GM23338 (cell line): ENCODE measurements at regions not wholly inside any gene's neighbourhood (a gene's known extent, or its start where the extent isn't known, plus 50 kb on each side); places are given as distances from the start of the nearest gene placed in this dataset.

ENCODE experiments used
- ATAC-seq: fragments of 200-7000 bp; cut with Tn5 transposase; 3 replicates; pipeline ENCODE4 v1.9.1; 2020
- DNase-seq: peaks from one replicate; pipeline ENCODE4 v3.0.0-alpha.2; 2015; ENCODE audit warnings: low spot score
- H2AFZ ChIP-seq: fragments of 200-600 bp; sonication (generic); 2 replicates; pipeline ENCODE4 v1.8.0; 2016; ENCODE audit warnings: antibody characterized with exemption, mild to moderate bottlenecking, moderate library complexity
- H3F3A ChIP-seq: fragments of 200-600 bp; sonication (generic); replicated peaks from 2 replicates; pipeline ENCODE4 v1.8.0; 2017; ENCODE audit warnings: antibody characterized with exemption, mixed run types, low read depth
- H3K27ac ChIP-seq: fragments of 200-600 bp; sonication (generic); 2 replicates; pipeline ENCODE4 v1.6.1; 2016; ENCODE audit warnings: low read depth
- H3K27me3 ChIP-seq: fragments of 200-600 bp; sonication (generic); 2 replicates; pipeline ENCODE4 v1.8.0; 2016; ENCODE audit warnings: mild to moderate bottlenecking, mixed run types, moderate library complexity; ENCODE audit not compliant: insufficient read depth
- H3K36me3 ChIP-seq: fragments of 200-600 bp; sonication (generic); 2 replicates; pipeline ENCODE4 v1.8.0; 2016; ENCODE audit warnings: mild to moderate bottlenecking; ENCODE audit not compliant: insufficient read depth
- H3K4me1 ChIP-seq: fragments of 200-600 bp; sonication (generic); 2 replicates; pipeline ENCODE4 v1.8.0; 2016; ENCODE audit warnings: mild to moderate bottlenecking, moderate library complexity; ENCODE audit not compliant: insufficient read depth
- H3K4me2 ChIP-seq: fragments of 200-600 bp; sonication (generic); 2 replicates; pipeline ENCODE4 v1.7.1; 2017; ENCODE audit warnings: mixed run types
- H3K4me3 ChIP-seq: fragments of 200-600 bp; sonication (generic); 2 replicates; pipeline ENCODE4 v1.6.1; 2016; ENCODE audit warnings: mixed run types
- H3K79me2 ChIP-seq: fragments of 200-600 bp; sonication (generic); replicated peaks from 2 replicates; pipeline ENCODE4 v1.8.0; 2017; ENCODE audit warnings: mild to moderate bottlenecking; ENCODE audit not compliant: insufficient read depth
- H3K9me2 ChIP-seq: fragments of 200-600 bp; sonication (generic); 2 replicates; pipeline ENCODE4 v1.8.0; 2017; ENCODE audit not compliant: insufficient read depth
- H4K20me1 ChIP-seq: fragments of 200-600 bp; sonication (generic); replicated peaks from 2 replicates; pipeline ENCODE4 v1.8.0; 2017; ENCODE audit warnings: mild to moderate bottlenecking; ENCODE audit not compliant: insufficient read depth
- H3K27ac Mint-ChIP-seq: 2 replicates; pipeline ENCODE4 v1.8.0; 2020; ENCODE audit warnings: inconsistent platforms, mild to moderate bottlenecking, moderate library complexity, mixed read lengths
- H3K27me3 Mint-ChIP-seq: 3 replicates; pipeline ENCODE4 v1.8.0; 2022; ENCODE audit warnings: low read depth, mild to moderate bottlenecking, moderate library complexity, mixed read lengths, inconsistent platforms; ENCODE audit not compliant: insufficient read depth, poor library complexity
- H3K36me3 Mint-ChIP-seq: 3 replicates; pipeline ENCODE4 v1.8.0; 2021; ENCODE audit warnings: low read depth, mild to moderate bottlenecking, inconsistent platforms, moderate library complexity, mixed read lengths
- H3K4me1 Mint-ChIP-seq: 3 replicates; pipeline ENCODE4 v1.8.0; 2020; ENCODE audit warnings: mild to moderate bottlenecking, inconsistent platforms, mixed read lengths
- H3K4me3 Mint-ChIP-seq: 3 replicates; pipeline ENCODE4 v1.8.0; 2021; ENCODE audit warnings: moderate library complexity, mild to moderate bottlenecking, inconsistent platforms, mixed read lengths
- H3K9me3 Mint-ChIP-seq: 3 replicates; pipeline ENCODE4 v1.8.0; 2020; ENCODE audit warnings: moderate library complexity, mild to moderate bottlenecking, inconsistent platforms, mixed read lengths
- EZH2phosphoT487 ChIP-seq: fragments of 200-600 bp; sonication (generic); IDR thresholded peaks from one replicate; pipeline ENCODE4 v1.8.1; 2018; ENCODE audit warnings: antibody characterized with exemption; ENCODE audit not compliant: unreplicated experiment
- JUNB ChIP-seq: IDR thresholded peaks from one replicate; pipeline ENCODE4 v1.6.1; 2016; ENCODE audit warnings: antibody characterized with exemption; ENCODE audit not compliant: unreplicated experiment
- ZNF114 ChIP-seq: fragments of 250-450 bp; sonication (Bioruptor Pico); IDR thresholded peaks from 2 replicates; pipeline ENCODE4 v1.5.0; 2020; ENCODE audit warnings: mild to moderate bottlenecking, moderate library complexity
- ZNF331 ChIP-seq: fragments of 250-450 bp; sonication (Bioruptor Pico); IDR thresholded peaks from 2 replicates; pipeline ENCODE4 v1.5.0; 2020; ENCODE audit warnings: low read depth, mild to moderate bottlenecking, moderate library complexity
- TF ChIP-seq, protein P1 (sequence below): fragments of 250-450 bp; sonication (Bioruptor Pico); IDR thresholded peaks from 2 replicates; pipeline ENCODE4 v1.5.0; 2020; ENCODE audit warnings: mild to moderate bottlenecking, moderate library complexity
- TF ChIP-seq, protein P2 (sequence below): IDR thresholded peaks from one replicate; pipeline ENCODE4 v1.6.1; 2018; ENCODE audit warnings: antibody characterized with exemption; ENCODE audit not compliant: unreplicated experiment

DNA sequence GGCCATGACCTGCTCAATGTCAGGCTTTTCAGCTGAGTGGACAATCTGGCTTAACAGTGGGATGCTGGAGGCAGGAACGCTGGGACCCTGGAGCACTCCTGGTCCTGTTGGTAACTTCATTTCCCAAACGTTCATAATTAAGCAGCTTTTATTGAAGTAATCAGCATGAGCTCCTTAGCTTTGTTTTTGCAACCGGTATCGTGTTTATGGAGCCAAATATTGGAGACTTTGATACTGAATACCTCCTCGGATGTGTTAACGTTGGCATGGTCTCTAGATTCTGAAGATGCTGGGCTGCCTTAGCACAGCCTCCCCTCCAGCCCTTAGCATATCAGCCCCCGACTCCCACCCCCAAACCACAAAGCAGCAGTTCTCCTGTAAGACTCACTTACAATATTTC lies 60.7 kb downstream of the OSR1 start:
- peaks cover 3% of the 10 kb centered on the region; the same call in 1 of the 2 replicates for H3K9me2 ChIP-seq
- TF ChIP-seq ZNF114 (CRISPR knock-in tag) (no peak), ZNF331 (CRISPR knock-in tag) (no peak), EZH2phosphoT487 (no peak), JUNB (no peak)
- TF ChIP-seq, protein P1, sequence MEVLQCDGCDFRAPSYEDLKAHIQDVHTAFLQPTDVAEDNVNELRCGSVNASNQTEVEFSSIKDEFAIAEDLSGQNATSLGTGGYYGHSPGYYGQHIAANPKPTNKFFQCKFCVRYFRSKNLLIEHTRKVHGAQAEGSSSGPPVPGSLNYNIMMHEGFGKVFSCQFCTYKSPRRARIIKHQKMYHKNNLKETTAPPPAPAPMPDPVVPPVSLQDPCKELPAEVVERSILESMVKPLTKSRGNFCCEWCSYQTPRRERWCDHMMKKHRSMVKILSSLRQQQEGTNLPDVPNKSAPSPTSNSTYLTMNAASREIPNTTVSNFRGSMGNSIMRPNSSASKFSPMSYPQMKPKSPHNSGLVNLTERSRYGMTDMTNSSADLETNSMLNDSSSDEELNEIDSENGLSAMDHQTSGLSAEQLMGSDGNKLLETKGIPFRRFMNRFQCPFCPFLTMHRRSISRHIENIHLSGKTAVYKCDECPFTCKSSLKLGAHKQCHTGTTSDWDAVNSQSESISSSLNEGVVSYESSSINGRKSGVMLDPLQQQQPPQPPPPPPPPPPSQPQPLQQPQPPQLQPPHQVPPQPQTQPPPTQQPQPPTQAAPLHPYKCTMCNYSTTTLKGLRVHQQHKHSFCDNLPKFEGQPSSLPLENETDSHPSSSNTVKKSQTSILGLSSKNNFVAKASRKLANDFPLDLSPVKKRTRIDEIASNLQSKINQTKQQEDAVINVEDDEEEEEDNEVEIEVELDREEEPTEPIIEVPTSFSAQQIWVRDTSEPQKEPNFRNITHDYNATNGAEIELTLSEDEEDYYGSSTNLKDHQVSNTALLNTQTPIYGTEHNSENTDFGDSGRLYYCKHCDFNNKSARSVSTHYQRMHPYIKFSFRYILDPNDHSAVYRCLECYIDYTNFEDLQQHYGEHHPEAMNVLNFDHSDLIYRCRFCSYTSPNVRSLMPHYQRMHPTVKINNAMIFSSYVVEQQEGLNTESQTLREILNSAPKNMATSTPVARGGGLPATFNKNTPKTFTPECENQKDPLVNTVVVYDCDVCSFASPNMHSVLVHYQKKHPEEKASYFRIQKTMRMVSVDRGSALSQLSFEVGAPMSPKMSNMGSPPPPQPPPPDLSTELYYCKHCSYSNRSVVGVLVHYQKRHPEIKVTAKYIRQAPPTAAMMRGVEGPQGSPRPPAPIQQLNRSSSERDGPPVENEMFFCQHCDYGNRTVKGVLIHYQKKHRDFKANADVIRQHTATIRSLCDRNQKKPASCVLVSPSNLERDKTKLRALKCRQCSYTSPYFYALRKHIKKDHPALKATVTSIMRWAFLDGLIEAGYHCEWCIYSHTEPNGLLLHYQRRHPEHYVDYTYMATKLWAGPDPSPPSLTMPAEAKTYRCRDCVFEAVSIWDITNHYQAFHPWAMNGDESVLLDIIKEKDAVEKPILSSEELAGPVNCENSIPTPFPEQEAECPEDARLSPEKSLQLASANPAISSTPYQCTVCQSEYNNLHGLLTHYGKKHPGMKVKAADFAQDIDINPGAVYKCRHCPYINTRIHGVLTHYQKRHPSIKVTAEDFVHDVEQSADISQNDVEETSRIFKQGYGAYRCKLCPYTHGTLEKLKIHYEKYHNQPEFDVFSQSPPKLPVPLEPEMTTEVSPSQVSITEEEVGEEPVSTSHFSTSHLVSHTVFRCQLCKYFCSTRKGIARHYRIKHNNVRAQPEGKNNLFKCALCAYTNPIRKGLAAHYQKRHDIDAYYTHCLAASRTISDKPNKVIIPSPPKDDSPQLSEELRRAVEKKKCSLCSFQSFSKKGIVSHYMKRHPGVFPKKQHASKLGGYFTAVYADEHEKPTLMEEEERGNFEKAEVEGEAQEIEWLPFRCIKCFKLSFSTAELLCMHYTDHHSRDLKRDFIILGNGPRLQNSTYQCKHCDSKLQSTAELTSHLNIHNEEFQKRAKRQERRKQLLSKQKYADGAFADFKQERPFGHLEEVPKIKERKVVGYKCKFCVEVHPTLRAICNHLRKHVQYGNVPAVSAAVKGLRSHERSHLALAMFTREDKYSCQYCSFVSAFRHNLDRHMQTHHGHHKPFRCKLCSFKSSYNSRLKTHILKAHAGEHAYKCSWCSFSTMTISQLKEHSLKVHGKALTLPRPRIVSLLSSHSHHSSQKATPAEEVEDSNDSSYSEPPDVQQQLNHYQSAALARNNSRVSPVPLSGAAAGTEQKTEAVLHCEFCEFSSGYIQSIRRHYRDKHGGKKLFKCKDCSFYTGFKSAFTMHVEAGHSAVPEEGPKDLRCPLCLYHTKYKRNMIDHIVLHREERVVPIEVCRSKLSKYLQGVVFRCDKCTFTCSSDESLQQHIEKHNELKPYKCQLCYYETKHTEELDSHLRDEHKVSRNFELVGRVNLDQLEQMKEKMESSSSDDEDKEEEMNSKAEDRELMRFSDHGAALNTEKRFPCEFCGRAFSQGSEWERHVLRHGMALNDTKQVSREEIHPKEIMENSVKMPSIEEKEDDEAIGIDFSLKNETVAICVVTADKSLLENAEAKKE: no peak
- TF ChIP-seq, protein P2, sequence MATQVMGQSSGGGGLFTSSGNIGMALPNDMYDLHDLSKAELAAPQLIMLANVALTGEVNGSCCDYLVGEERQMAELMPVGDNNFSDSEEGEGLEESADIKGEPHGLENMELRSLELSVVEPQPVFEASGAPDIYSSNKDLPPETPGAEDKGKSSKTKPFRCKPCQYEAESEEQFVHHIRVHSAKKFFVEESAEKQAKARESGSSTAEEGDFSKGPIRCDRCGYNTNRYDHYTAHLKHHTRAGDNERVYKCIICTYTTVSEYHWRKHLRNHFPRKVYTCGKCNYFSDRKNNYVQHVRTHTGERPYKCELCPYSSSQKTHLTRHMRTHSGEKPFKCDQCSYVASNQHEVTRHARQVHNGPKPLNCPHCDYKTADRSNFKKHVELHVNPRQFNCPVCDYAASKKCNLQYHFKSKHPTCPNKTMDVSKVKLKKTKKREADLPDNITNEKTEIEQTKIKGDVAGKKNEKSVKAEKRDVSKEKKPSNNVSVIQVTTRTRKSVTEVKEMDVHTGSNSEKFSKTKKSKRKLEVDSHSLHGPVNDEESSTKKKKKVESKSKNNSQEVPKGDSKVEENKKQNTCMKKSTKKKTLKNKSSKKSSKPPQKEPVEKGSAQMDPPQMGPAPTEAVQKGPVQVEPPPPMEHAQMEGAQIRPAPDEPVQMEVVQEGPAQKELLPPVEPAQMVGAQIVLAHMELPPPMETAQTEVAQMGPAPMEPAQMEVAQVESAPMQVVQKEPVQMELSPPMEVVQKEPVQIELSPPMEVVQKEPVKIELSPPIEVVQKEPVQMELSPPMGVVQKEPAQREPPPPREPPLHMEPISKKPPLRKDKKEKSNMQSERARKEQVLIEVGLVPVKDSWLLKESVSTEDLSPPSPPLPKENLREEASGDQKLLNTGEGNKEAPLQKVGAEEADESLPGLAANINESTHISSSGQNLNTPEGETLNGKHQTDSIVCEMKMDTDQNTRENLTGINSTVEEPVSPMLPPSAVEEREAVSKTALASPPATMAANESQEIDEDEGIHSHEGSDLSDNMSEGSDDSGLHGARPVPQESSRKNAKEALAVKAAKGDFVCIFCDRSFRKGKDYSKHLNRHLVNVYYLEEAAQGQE: no peak
- no peaks in the 10 kb centered on the region for H3K27me3 Mint-ChIP-seq
- no peak overlapping the region for H3K4me3 Mint-ChIP-seq
- no peak overlapping the region for H2AFZ ChIP-seq
- no peaks in the 10 kb centered on the region for H3K4me1 ChIP-seq
- no peaks in the 10 kb centered on the region for H3K9me3 Mint-ChIP-seq
- no peaks in the 10 kb centered on the region for H3K79me2 ChIP-seq
- H3K27me3 ChIP-seq: no peaks in the 10 kb centered on the region
- no peak overlapping the region for H3K4me2 ChIP-seq
- no peaks in the 10 kb centered on the region for H3K36me3 ChIP-seq
- no peak for DNase-seq
- H3K4me3 ChIP-seq: no peak overlapping the region
- H4K20me1 ChIP-seq: no peaks in the 10 kb centered on the region
- H3K36me3 Mint-ChIP-seq: no peaks in the 10 kb centered on the region
- ATAC-seq: no peak
- H3F3A ChIP-seq: no peaks in the 10 kb centered on the region
- H3K27ac ChIP-seq: no peak overlapping the region
- H3K27ac Mint-ChIP-seq: no peak overlapping the region
- 0 out of 3 replicates have a peak, but pooled peaks cover 2% of the 10 kb centered on the region for H3K4me1 Mint-ChIP-seq
